DMS 273 treated with DMSO at 0.1 percent for 48 hours (cell line): ENCODE measurements at regions not wholly inside any gene's neighbourhood (a gene's known extent, or its start where the extent isn't known, plus 50 kb on each side); places are given as distances from the start of the nearest gene placed in this dataset.
"Not testable (repeated sequence)": the region's sequence is repeated elsewhere in the genome, so short reads cannot be mapped to it uniquely, and the experiment has no call there.

ENCODE experiments used
- DNase-seq: peaks from one replicate; lab custom pipeline; 2025; lab: John Stamatoyannopoulos, UW

- no peak for DNase-seq
Measured at GRCh38 chr6:37580176-37580955, 80.7 kb upstream of the CCDC167 start.

GRCh38 chr6:37579444-37580067 is 79.9 kb upstream of the CCDC167 start:
- no peak for DNase-seq

GRCh38 chr6:37578104-37578503 is 78.4 kb upstream of the CCDC167 start:
- DNase-seq = no peak

GRCh38 chr6:37576336-37576737 is 76.6 kb upstream of the CCDC167 start:
- DNase-seq = no peak

GRCh38 chr6:37575221-37575620 is 75.5 kb upstream of the CCDC167 start:
- DNase-seq = no peak

GRCh38 chr6:37572334-37572733 is 72.6 kb upstream of the CCDC167 start:
- no peak for DNase-seq

GRCh38 chr6:37570482-37571133 is 70.9 kb upstream of the CCDC167 start:
- DNase-seq = no peak

- no peak for DNase-seq
Measured at GRCh38 chr6:37569743-37570481, 70.2 kb upstream of the CCDC167 start.

- DNase-seq = no peak
Measured at GRCh38 chr6:37569317-37569716, 69.6 kb upstream of the CCDC167 start.

- DNase-seq = no peak
Measured at GRCh38 chr6:37566950-37567349, 67.3 kb upstream of the CCDC167 start.

GRCh38 chr6:37566111-37566949 is 66.6 kb upstream of the CCDC167 start:
- peak; percentile 61 for DNase-seq

- no peak for DNase-seq
Measured at GRCh38 chr6:37565267-37566110, 65.8 kb upstream of the CCDC167 start.

- DNase-seq = not testable (repeated sequence)
Measured at GRCh38 chr6:37562926-37563288, 63.2 kb upstream of the CCDC167 start.

GRCh38 chr6:37561361-37561760 is 61.7 kb upstream of the CCDC167 start:
- DNase-seq = no peak

GRCh38 chr6:37560737-37561103 is 61.0 kb upstream of the CCDC167 start:
- no peak for DNase-seq

- no peak for DNase-seq
Measured at GRCh38 chr6:37559501-37559900, 59.8 kb upstream of the CCDC167 start.

GRCh38 chr6:37559050-37559449 is 59.4 kb upstream of the CCDC167 start:
- DNase-seq = no peak

- no peak for DNase-seq
Measured at GRCh38 chr6:37558646-37559045, 59.0 kb upstream of the CCDC167 start.

- DNase-seq = no peak
Measured at GRCh38 chr6:37558168-37558567, 58.5 kb upstream of the CCDC167 start.

- DNase-seq = no peak
Measured at GRCh38 chr6:37557645-37558114, 58.0 kb upstream of the CCDC167 start.
